Caco-2 (cell line): ENCODE measurements at regions not wholly inside any gene's neighbourhood (a gene's known extent, or its start where the extent isn't known, plus 50 kb on each side); places are given as distances from the start of the nearest gene placed in this dataset.

Experiments
- BruUV-seq: library from RNA; stranded (reverse); fragments of 400-500 nt; replicated peaks from 2 replicates; lab custom pipeline; 2021; lab: Mats Ljungman, UMichigan
- CTCF ChIA-PET: fragments of 300-600 bp; sonication (Branson Sonifier 250); formaldehyde crosslinking; loops from one replicate; lab custom pipeline; 2022; ENCODE audit warnings: antibody characterized with exemption; lab: Charles Lee
- POLR2A ChIA-PET: fragments of 300-600 bp; sonication (Branson Sonifier 250); formaldehyde crosslinking; loops from one replicate; lab custom pipeline; 2022; ENCODE audit warnings: antibody characterized with exemption; lab: Charles Lee
- DNase-seq, 2 experiments: peaks; one replicate each; pipeline versions ENCODE4 v3.0.0 to v3.0.0-alpha.2; 2020 to 2022
- H3K27me3 ChIP-seq: replicated peaks from 2 replicates; pipeline ENCODE4 v1.6.0; 2011; ENCODE audit warnings: low read length; ENCODE audit not compliant: control insufficient read depth, insufficient read depth
- H3K36me3 ChIP-seq: 2 replicates; pipeline ENCODE4 v1.5.1; 2011; ENCODE audit warnings: low read length; ENCODE audit not compliant: control insufficient read depth, insufficient read depth
- H3K4me1 ChIP-seq: fragments of 250-450 bp; sonication (Bioruptor Pico); 2 replicates; pipeline ENCODE4 v1.5.1; 2020; ENCODE audit warnings: mild to moderate bottlenecking
- H3K4me3 ChIP-seq: 2 replicates; pipeline ENCODE4 v1.5.1; 2011; ENCODE audit warnings: low read depth, mild to moderate bottlenecking, control low read depth, low read length
- H3K9me3 ChIP-seq: fragments of 250-450 bp; sonication (Bioruptor Pico); 2 replicates; pipeline ENCODE4 v1.5.1; 2020; ENCODE audit warnings: mild to moderate bottlenecking, moderate library complexity
- H3K27ac Mint-ChIP-seq: one replicate; pipeline ENCODE4 v1.8.0; 2022; ENCODE audit warnings: mixed read lengths; ENCODE audit not compliant: unreplicated experiment
- H3K27me3 Mint-ChIP-seq: one replicate; pipeline ENCODE4 v1.8.0; 2022; ENCODE audit warnings: mixed read lengths; ENCODE audit not compliant: insufficient read depth, unreplicated experiment
- H3K36me3 Mint-ChIP-seq: one replicate; pipeline ENCODE4 v1.8.0; 2022; ENCODE audit warnings: mild to moderate bottlenecking, mixed read lengths; ENCODE audit not compliant: insufficient read depth, unreplicated experiment
- H3K4me1 Mint-ChIP-seq: one replicate; pipeline ENCODE4 v1.8.0; 2022; ENCODE audit warnings: low read depth, mixed read lengths; ENCODE audit not compliant: unreplicated experiment
- H3K4me3 Mint-ChIP-seq: one replicate; pipeline ENCODE4 v1.8.0; 2022; ENCODE audit warnings: mild to moderate bottlenecking, moderate library complexity, mixed read lengths; ENCODE audit not compliant: unreplicated experiment
- H3K9me3 Mint-ChIP-seq: one replicate; pipeline ENCODE4 v1.8.0; 2022; ENCODE audit warnings: mixed read lengths; ENCODE audit not compliant: unreplicated experiment
- CTCF ChIP-seq, 2 experiments: fragments of 200-600 bp in 1 of 2; IDR thresholded peaks; 1 replicate in 1 of 2; 2 replicates in 1 of 2; pipeline versions ENCODE4 v1.5.1 to v1.8.0; 2011 to 2022; ENCODE audit warnings: antibody characterized with exemption in 1 of 2, control low read depth in 1 of 2, inconsistent platforms in 1 of 2, low read depth in 1 of 2, low read length in 1 of 2, mild to moderate bottlenecking in 1 of 2, moderate library complexity in 1 of 2; ENCODE audit not compliant: insufficient read depth in 1 of 2, severe bottlenecking in 1 of 2, unreplicated experiment in 1 of 2
- intact Hi-C: fragments of 100-400 bp; cut with micrococcal nuclease; formaldehyde crosslinking; loops from one replicate; pipeline ENCODE4 v1.10.0; 2022; ENCODE audit not compliant: unreplicated experiment

- Mint-ChIP-seq H3K36me3 (no peaks in the 10 kb centered on the region), H3K27me3 (no peaks in the 10 kb centered on the region), H3K9me3 (no peaks in the 10 kb centered on the region), H3K4me3 (no peak overlapping the region), H3K4me1 (peaks cover 14% of the 10 kb centered on the region), H3K27ac (no peak overlapping the region)
- no peak for DNase-seq
- no peaks in the 10 kb centered on the region for H3K27me3 ChIP-seq
- intact Hi-C loops = no loop called here
- H3K36me3 ChIP-seq = no peaks in the 10 kb centered on the region
- BruUV-seq = no TSS peak
- H3K9me3 ChIP-seq = no peaks in the 10 kb centered on the region
- ChIA-PET CTCF (no interaction called here), POLR2A (no interaction called here)
- H3K4me1 ChIP-seq = peaks cover 12% of the 10 kb centered on the region; the same call in 1 of the 2 replicates
- H3K4me3 ChIP-seq = no peak overlapping the region
- no peak for TF ChIP-seq CTCF (IDR thresholded peaks at IDR 0.05; ENCODE audit: insufficient read depth in 1 of 2, low read depth in 1 of 2, low read length in 1 of 2, severe bottlenecking in 1 of 2, unreplicated experiment in 1 of 2)
Observed at GRCh38 chr3:46094506-46094905, 67.2 kb upstream of the XCR1 start.

GRCh38 chr3:46093966-46094365 is 66.7 kb upstream of the XCR1 start:
- POLR2A ChIA-PET = no interaction called here
- no peaks in the 10 kb centered on the region for H3K27me3 ChIP-seq
- intact Hi-C loops = no loop called here
- Mint-ChIP-seq H3K9me3 (no peaks in the 10 kb centered on the region), H3K36me3 (no peaks in the 10 kb centered on the region), H3K27me3 (no peaks in the 10 kb centered on the region), H3K4me1 (peaks cover 14% of the 10 kb centered on the region), H3K4me3 (no peak overlapping the region), H3K27ac (no peak overlapping the region)
- DNase-seq = no peak
- peaks cover 12% of the 10 kb centered on the region; the same call in 1 of the 2 replicates for H3K4me1 ChIP-seq
- no peaks in the 10 kb centered on the region for H3K9me3 ChIP-seq
- no peak for TF ChIP-seq CTCF (IDR thresholded peaks at IDR 0.05; ENCODE audit: insufficient read depth in 1 of 2, low read depth in 1 of 2, low read length in 1 of 2, severe bottlenecking in 1 of 2, unreplicated experiment in 1 of 2)
- no peak overlapping the region for H3K4me3 ChIP-seq
- H3K36me3 ChIP-seq = no peaks in the 10 kb centered on the region
- no TSS peak for BruUV-seq
- CTCF ChIA-PET = no interaction called here

- Mint-ChIP-seq H3K4me1 (peaks cover 14% of the 10 kb centered on the region), H3K27ac (no peak overlapping the region)
- intact Hi-C loops = no loop called here
Observed at GRCh38 chr3:46093327-46093942, 66.2 kb upstream of the XCR1 start.

More at GRCh38 chr3:46093327-46093942, 66.2 kb upstream of the XCR1 start:
- DNase-seq = no peak
- POLR2A ChIA-PET = no interaction called here
- Mint-ChIP-seq H3K4me3 (no peak overlapping the region), H3K36me3 (no peaks in the 10 kb centered on the region), H3K27me3 (no peaks in the 10 kb centered on the region), H3K9me3 (no peaks in the 10 kb centered on the region)
- Histone ChIP-seq H3K9me3 (no peaks in the 10 kb centered on the region), H3K4me3 (no peak overlapping the region), H3K36me3 (no peaks in the 10 kb centered on the region), H3K27me3 (no peaks in the 10 kb centered on the region), H3K4me1 (peaks cover 12% of the 10 kb centered on the region; the same call in 1 of the 2 replicates)
- no peak for TF ChIP-seq CTCF (IDR thresholded peaks at IDR 0.05; ENCODE audit: insufficient read depth in 1 of 2, low read depth in 1 of 2, low read length in 1 of 2, severe bottlenecking in 1 of 2, unreplicated experiment in 1 of 2)
- no TSS peak for BruUV-seq
- CTCF ChIA-PET = interaction anchor here (1.0 kb wide), 1 partner anchor 70 kb away, joined by 3 read pairs; no protein-coding TSS in a partner anchor
